ENCODE measurements at regions not wholly inside any gene's neighbourhood (a gene's known extent, or its start where the extent isn't known, plus 50 kb on each side); places are given as distances from the start of the nearest gene placed in this dataset.

DNA sequence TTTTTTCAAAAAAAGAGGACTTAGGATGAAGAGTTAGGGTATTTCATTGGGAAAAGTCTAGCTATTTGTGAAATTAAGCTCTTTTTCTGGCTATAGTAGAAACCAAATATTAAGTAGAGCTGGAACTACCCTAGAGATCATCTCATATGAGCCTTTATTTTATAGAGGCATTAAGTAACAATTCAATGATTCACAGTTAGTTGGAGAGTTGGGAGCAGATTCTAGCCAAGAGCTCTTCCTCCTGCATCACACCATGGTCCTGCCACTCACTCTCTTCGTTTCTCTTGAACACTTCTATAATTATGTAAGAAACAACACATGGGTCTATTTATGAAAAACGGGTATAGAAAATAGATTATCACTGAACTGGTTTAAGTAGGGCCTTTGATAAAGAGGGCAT is 76.1 kb upstream of the ANK3 start:
- H3K27ac ChIP-seq (ENCODE audit: low read depth in 1 of 2, low read length in 2 of 2) = no peak overlapping the region
- no peaks in the 10 kb centered on the region for H3K27me3 ChIP-seq (ENCODE audit: control insufficient read depth in 4 of 4, insufficient read depth in 4 of 4, low read length in 3 of 4)
- WGBS = 69% methylated on average over 2 of the region's 2 CpGs
- H3K9ac ChIP-seq (ENCODE audit: low read depth in 1 of 2, low read length in 2 of 2) = no peak overlapping the region
- no peaks in the 10 kb centered on the region for H3K4me1 ChIP-seq (ENCODE audit: control insufficient read depth in 4 of 4, insufficient read depth in 4 of 4, low read length in 3 of 4)
- H3K36me3 ChIP-seq (ENCODE audit: control insufficient read depth in 4 of 4, insufficient read depth in 3 of 4, low read depth in 1 of 4, low read length in 3 of 4) = no peaks in the 10 kb centered on the region
- H3K9me3 ChIP-seq (ENCODE audit: control insufficient read depth in 4 of 4, low read length in 3 of 4) = no peaks in the 10 kb centered on the region
- no peak for DNase-seq (ENCODE audit: low spot score)
- H3K4me3 ChIP-seq (ENCODE audit: low read depth in 1 of 3, low read length in 3 of 3) = no peak overlapping the region
- TF ChIP-seq HNF4G (IDR thresholded peaks at IDR 0.05) (no peak), NR2F2 (IDR thresholded peaks at IDR 0.05) (no peak), FOXA2 (IDR thresholded peaks at IDR 0.05) (no peak), FOXA1 (IDR thresholded peaks at IDR 0.05) (no peak), JUND (IDR thresholded peaks at IDR 0.05) (no peak), RAD21 (IDR thresholded peaks at IDR 0.05) (no peak), YY1 (IDR thresholded peaks at IDR 0.05) (no peak), TAF1 (conservative IDR thresholded peaks at IDR 0.05) (no peak), GABPA (IDR thresholded peaks at IDR 0.05 in 1 of 2, conservative IDR thresholded peaks at IDR 0.05 in 1 of 2) (no peak), RXRA (IDR thresholded peaks at IDR 0.05) (no peak), EGR1 (IDR thresholded peaks at IDR 0.05; ENCODE audit: low read depth in 2 of 2) (no peak), SP1 (IDR thresholded peaks at IDR 0.05) (no peak)
- TF ChIP-seq, protein P1, sequence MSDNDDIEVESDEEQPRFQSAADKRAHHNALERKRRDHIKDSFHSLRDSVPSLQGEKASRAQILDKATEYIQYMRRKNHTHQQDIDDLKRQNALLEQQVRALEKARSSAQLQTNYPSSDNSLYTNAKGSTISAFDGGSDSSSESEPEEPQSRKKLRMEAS (IDR thresholded peaks at IDR 0.05) = no peak
- TF ChIP-seq, protein P2, sequence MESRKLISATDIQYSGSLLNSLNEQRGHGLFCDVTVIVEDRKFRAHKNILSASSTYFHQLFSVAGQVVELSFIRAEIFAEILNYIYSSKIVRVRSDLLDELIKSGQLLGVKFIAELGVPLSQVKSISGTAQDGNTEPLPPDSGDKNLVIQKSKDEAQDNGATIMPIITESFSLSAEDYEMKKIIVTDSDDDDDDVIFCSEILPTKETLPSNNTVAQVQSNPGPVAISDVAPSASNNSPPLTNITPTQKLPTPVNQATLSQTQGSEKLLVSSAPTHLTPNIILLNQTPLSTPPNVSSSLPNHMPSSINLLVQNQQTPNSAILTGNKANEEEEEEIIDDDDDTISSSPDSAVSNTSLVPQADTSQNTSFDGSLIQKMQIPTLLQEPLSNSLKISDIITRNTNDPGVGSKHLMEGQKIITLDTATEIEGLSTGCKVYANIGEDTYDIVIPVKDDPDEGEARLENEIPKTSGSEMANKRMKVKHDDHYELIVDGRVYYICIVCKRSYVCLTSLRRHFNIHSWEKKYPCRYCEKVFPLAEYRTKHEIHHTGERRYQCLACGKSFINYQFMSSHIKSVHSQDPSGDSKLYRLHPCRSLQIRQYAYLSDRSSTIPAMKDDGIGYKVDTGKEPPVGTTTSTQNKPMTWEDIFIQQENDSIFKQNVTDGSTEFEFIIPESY (IDR thresholded peaks at IDR 0.05) = no peak
- TF ChIP-seq, protein P3, sequence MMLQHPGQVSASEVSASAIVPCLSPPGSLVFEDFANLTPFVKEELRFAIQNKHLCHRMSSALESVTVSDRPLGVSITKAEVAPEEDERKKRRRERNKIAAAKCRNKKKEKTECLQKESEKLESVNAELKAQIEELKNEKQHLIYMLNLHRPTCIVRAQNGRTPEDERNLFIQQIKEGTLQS (IDR thresholded peaks at IDR 0.05) = no peak
- TF ChIP-seq, protein P4, sequence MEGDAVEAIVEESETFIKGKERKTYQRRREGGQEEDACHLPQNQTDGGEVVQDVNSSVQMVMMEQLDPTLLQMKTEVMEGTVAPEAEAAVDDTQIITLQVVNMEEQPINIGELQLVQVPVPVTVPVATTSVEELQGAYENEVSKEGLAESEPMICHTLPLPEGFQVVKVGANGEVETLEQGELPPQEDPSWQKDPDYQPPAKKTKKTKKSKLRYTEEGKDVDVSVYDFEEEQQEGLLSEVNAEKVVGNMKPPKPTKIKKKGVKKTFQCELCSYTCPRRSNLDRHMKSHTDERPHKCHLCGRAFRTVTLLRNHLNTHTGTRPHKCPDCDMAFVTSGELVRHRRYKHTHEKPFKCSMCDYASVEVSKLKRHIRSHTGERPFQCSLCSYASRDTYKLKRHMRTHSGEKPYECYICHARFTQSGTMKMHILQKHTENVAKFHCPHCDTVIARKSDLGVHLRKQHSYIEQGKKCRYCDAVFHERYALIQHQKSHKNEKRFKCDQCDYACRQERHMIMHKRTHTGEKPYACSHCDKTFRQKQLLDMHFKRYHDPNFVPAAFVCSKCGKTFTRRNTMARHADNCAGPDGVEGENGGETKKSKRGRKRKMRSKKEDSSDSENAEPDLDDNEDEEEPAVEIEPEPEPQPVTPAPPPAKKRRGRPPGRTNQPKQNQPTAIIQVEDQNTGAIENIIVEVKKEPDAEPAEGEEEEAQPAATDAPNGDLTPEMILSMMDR (IDR thresholded peaks at IDR 0.05; ENCODE audit: low read depth, low read length, missing input control) = no peak

DNA sequence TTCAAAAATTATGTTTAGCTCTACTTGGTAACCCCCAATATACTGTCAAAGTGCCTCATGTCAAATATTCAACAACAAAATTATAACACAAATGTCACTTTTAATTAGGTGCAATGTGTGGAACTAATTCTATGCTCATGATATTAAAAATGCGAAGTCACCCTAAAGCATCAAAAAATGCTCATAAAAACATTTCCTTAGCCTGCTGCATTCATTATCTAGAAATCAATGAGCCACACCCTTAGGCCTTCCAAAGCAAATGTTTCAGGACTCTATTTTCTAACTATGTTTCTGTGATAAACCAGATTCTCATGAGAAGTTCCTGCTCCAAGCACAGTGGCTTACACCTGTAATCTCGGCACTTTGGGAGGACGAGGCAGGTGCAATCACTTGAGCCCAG is 75.0 kb upstream of the ANK3 start:
- DNase-seq (ENCODE audit: low spot score) = no peak
- 96% methylated on average over 3 of the region's 3 CpGs for WGBS
- H3K9ac ChIP-seq (ENCODE audit: low read depth in 1 of 2, low read length in 2 of 2) = no peak overlapping the region
- no peak overlapping the region for H3K27ac ChIP-seq (ENCODE audit: low read depth in 1 of 2, low read length in 2 of 2)
- no peaks in the 10 kb centered on the region for H3K27me3 ChIP-seq (ENCODE audit: control insufficient read depth in 4 of 4, insufficient read depth in 4 of 4, low read length in 3 of 4)
- no peaks in the 10 kb centered on the region for H3K4me1 ChIP-seq (ENCODE audit: control insufficient read depth in 4 of 4, insufficient read depth in 4 of 4, low read length in 3 of 4)
- H3K36me3 ChIP-seq (ENCODE audit: control insufficient read depth in 4 of 4, insufficient read depth in 3 of 4, low read depth in 1 of 4, low read length in 3 of 4) = no peaks in the 10 kb centered on the region
- TF ChIP-seq HNF4G (IDR thresholded peaks at IDR 0.05) (no peak), GABPA (IDR thresholded peaks at IDR 0.05 in 1 of 2, conservative IDR thresholded peaks at IDR 0.05 in 1 of 2) (no peak), FOXA2 (IDR thresholded peaks at IDR 0.05) (no peak)
- TF ChIP-seq, protein P5, sequence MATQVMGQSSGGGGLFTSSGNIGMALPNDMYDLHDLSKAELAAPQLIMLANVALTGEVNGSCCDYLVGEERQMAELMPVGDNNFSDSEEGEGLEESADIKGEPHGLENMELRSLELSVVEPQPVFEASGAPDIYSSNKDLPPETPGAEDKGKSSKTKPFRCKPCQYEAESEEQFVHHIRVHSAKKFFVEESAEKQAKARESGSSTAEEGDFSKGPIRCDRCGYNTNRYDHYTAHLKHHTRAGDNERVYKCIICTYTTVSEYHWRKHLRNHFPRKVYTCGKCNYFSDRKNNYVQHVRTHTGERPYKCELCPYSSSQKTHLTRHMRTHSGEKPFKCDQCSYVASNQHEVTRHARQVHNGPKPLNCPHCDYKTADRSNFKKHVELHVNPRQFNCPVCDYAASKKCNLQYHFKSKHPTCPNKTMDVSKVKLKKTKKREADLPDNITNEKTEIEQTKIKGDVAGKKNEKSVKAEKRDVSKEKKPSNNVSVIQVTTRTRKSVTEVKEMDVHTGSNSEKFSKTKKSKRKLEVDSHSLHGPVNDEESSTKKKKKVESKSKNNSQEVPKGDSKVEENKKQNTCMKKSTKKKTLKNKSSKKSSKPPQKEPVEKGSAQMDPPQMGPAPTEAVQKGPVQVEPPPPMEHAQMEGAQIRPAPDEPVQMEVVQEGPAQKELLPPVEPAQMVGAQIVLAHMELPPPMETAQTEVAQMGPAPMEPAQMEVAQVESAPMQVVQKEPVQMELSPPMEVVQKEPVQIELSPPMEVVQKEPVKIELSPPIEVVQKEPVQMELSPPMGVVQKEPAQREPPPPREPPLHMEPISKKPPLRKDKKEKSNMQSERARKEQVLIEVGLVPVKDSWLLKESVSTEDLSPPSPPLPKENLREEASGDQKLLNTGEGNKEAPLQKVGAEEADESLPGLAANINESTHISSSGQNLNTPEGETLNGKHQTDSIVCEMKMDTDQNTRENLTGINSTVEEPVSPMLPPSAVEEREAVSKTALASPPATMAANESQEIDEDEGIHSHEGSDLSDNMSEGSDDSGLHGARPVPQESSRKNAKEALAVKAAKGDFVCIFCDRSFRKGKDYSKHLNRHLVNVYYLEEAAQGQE (IDR thresholded peaks at IDR 0.05) = no peak
- TF ChIP-seq, protein P1 (IDR thresholded peaks at IDR 0.05) = no peak
- H3K4me3 ChIP-seq (ENCODE audit: low read depth in 1 of 3, low read length in 3 of 3) = no peak overlapping the region
- no peaks in the 10 kb centered on the region for H3K9me3 ChIP-seq (ENCODE audit: control insufficient read depth in 4 of 4, low read length in 3 of 4)

Measured in liver (tissue), 8 donors.